CD14-positive monocyte (primary cell): ENCODE measurements at regions not wholly inside any gene's neighbourhood (a gene's known extent, or its start where the extent isn't known, plus 50 kb on each side); places are given as distances from the start of the nearest gene placed in this dataset.

ENCODE experiments used
- DNase-seq, 3 donors: peaks; one replicate each; pipeline ENCODE4 v3.0.0-alpha.2; 2011 to 2022
- H2AFZ ChIP-seq: 2 replicates; pipeline ENCODE4 v1.6.0; 2012; ENCODE audit warnings: mild to moderate bottlenecking, low read depth, low read length, inconsistent platforms; ENCODE audit not compliant: insufficient read depth, poor library complexity, severe bottlenecking
- H3K27ac ChIP-seq, 2 donors: 1 replicate in 1 of 2; 2 replicates in 1 of 2; pipeline ENCODE4 v1.5.1; 2012 to 2013; ENCODE audit warnings: low read length in 2 of 2, control low read depth in 1 of 2, inconsistent platforms in 1 of 2, low read depth in 1 of 2, mild to moderate bottlenecking in 1 of 2
- H3K27me3 ChIP-seq, 2 donors: one replicate each; pipeline versions ENCODE4 v1.6.0 to v1.6.1; 2011 to 2013; ENCODE audit warnings: low read length in 2 of 2; ENCODE audit not compliant: control insufficient read depth in 2 of 2, insufficient read depth in 2 of 2
- H3K36me3 ChIP-seq, 2 donors: replicated peaks in 1 of 2; 1 replicate in 1 of 2; 2 replicates in 1 of 2; pipeline versions ENCODE4 v1.5.1 to v1.6.1; 2012 to 2013; ENCODE audit warnings: low read length in 2 of 2, control low read depth in 1 of 2, inconsistent platforms in 1 of 2, mild to moderate bottlenecking in 1 of 2; ENCODE audit not compliant: insufficient read depth in 2 of 2, control insufficient read depth in 1 of 2
- H3K4me1 ChIP-seq, 2 donors: 1 replicate in 1 of 2; 2 replicates in 1 of 2; pipeline versions ENCODE4 v1.5.1 to v1.6.1; 2012 to 2013; ENCODE audit warnings: low read length in 2 of 2, control low read depth in 1 of 2, inconsistent platforms in 1 of 2, mild to moderate bottlenecking in 1 of 2, moderate library complexity in 1 of 2; ENCODE audit not compliant: insufficient read depth in 2 of 2, control insufficient read depth in 1 of 2
- H3K4me2 ChIP-seq: replicated peaks from 2 replicates; pipeline ENCODE3; 2012; ENCODE audit warnings: low read length, moderate library complexity, mild to moderate bottlenecking; ENCODE audit not compliant: poor library complexity, severe bottlenecking; ENCODE audit errors: extremely low read depth
- H3K4me3 ChIP-seq, 3 experiments: fragments of 200-600 bp in 1 of 3; sonication (generic) in 1 of 3; replicated peaks in 1 of 3; 1 replicate in 2 of 3; 2 replicates in 1 of 3; pipeline ENCODE4 v1.5.1; 2011 to 2013; ENCODE audit warnings: low read length in 3 of 3, mild to moderate bottlenecking in 3 of 3, control low read depth in 2 of 3, low read depth in 2 of 3, inconsistent platforms in 1 of 3, moderate library complexity in 1 of 3
- H3K79me2 ChIP-seq: 2 replicates; pipeline ENCODE4 v1.6.0; 2012; ENCODE audit warnings: mild to moderate bottlenecking, control low read depth, inconsistent platforms, low read length, moderate library complexity; ENCODE audit not compliant: insufficient read depth
- H3K9ac ChIP-seq: 2 replicates; pipeline ENCODE4 v1.6.0; 2017; ENCODE audit warnings: low read length, mild to moderate bottlenecking; ENCODE audit not compliant: insufficient read depth, poor library complexity, severe bottlenecking
- H3K9me3 ChIP-seq, 2 donors: replicated peaks in 1 of 2; 1 replicate in 1 of 2; 2 replicates in 1 of 2; pipeline versions ENCODE4 v1.5.1 to v1.6.1; 2012 to 2013; ENCODE audit warnings: low read length in 2 of 2, control low read depth in 1 of 2; ENCODE audit not compliant: control insufficient read depth in 1 of 2, insufficient read depth in 1 of 2
- H4K20me1 ChIP-seq: 2 replicates; pipeline ENCODE4 v1.6.0; 2012; ENCODE audit warnings: mild to moderate bottlenecking, low read length, control low read depth, moderate library complexity; ENCODE audit not compliant: insufficient read depth
- H3K27ac Mint-ChIP-seq, 7 donors: one replicate each; pipeline ENCODE4 v1.8.0; 2020; ENCODE audit warnings: mild to moderate bottlenecking in 7 of 7, mixed read lengths in 7 of 7, moderate library complexity in 6 of 7, inconsistent platforms in 2 of 7
- H3K27me3 Mint-ChIP-seq, 3 donors: one replicate each; pipeline ENCODE4 v1.8.0; 2021 to 2022; ENCODE audit warnings: low read depth in 3 of 3, mild to moderate bottlenecking in 3 of 3, mixed read lengths in 3 of 3, moderate library complexity in 3 of 3, inconsistent platforms in 1 of 3
- H3K36me3 Mint-ChIP-seq, 2 donors: one replicate each; pipeline ENCODE4 v1.8.0; 2020; ENCODE audit warnings: mixed read lengths in 2 of 2, inconsistent platforms in 1 of 2, mild to moderate bottlenecking in 1 of 2
- H3K4me1 Mint-ChIP-seq: one replicate; pipeline ENCODE4 v1.8.0; 2020; ENCODE audit warnings: mild to moderate bottlenecking, mixed read lengths
- H3K4me3 Mint-ChIP-seq, 2 donors: one replicate each; pipeline ENCODE4 v1.8.0; 2020; ENCODE audit warnings: mild to moderate bottlenecking in 2 of 2, mixed read lengths in 2 of 2, moderate library complexity in 1 of 2
- H3K9me3 Mint-ChIP-seq, 7 donors: one replicate each; pipeline ENCODE4 v1.8.0; 2020 to 2022; ENCODE audit warnings: mixed read lengths in 7 of 7, mild to moderate bottlenecking in 6 of 7, moderate library complexity in 6 of 7, inconsistent platforms in 2 of 7
- WGBS: methylation state at CpG from one replicate; pipeline ENCODE4 v1.1.5; 2013; ENCODE audit warnings: missing lambda C conversion rate; ENCODE audit not compliant: insufficient coverage; 5-methylcytosine and 5-hydroxymethylcytosine counted together
- intact Hi-C, 2 donors: fragments of 100-400 bp; cut with micrococcal nuclease; formaldehyde crosslinking; loops; one replicate each; pipeline versions ENCODE4 v1.15.0 to v1.15.1; 2023
- TF ChIP-seq, protein P1 (sequence below): fragments of 200-600 bp; IDR thresholded peaks from one replicate; pipeline ENCODE4 v1.8.0; 2022; ENCODE audit warnings: antibody characterized with exemption, mild to moderate bottlenecking

DNA sequence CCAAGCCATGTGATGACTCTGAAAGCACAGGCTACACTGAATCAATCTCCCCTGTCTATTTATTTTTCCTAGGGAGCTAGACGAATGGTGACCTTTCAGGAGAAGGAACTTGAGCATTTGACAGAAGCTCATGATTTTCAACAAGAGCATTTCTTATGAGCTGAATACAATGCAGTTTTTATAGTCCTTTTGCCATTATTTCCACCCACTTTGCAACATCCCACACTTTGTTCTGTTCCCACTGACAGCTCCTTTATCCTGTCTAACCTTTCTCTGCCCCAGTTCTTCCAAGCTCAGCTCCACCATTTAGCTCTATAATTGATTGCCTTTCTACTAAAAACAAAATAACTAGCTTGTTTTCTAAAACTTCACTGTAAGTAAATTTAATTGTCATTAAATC lies 91.9 kb upstream of the PRSS1 start:
- Histone ChIP-seq H3K79me2 (no peaks in the 10 kb centered on the region), H3K27ac (no peak overlapping the region), H3K4me3 (no peak overlapping the region), H3K9me3 (no peaks in the 10 kb centered on the region), H3K4me1 (no peaks in the 10 kb centered on the region), H3K4me2 (no peak overlapping the region), H3K9ac (no peak overlapping the region), H4K20me1 (no peaks in the 10 kb centered on the region), H3K36me3 (no peaks in the 10 kb centered on the region), H2AFZ (no peak overlapping the region), H3K27me3 (no peaks in the 10 kb centered on the region)
- intact Hi-C loops, result no loop called here
- no peaks in the 10 kb centered on the region for H3K36me3 Mint-ChIP-seq
- H3K9me3 Mint-ChIP-seq, result peaks cover 0 to 5% (median 0%) of the 10 kb centered on the region in 7 donors
- H3K4me1 Mint-ChIP-seq, result no peaks in the 10 kb centered on the region
- no peak overlapping the region for H3K4me3 Mint-ChIP-seq
- no peak overlapping the region for H3K27ac Mint-ChIP-seq
- TF ChIP-seq, protein P1, sequence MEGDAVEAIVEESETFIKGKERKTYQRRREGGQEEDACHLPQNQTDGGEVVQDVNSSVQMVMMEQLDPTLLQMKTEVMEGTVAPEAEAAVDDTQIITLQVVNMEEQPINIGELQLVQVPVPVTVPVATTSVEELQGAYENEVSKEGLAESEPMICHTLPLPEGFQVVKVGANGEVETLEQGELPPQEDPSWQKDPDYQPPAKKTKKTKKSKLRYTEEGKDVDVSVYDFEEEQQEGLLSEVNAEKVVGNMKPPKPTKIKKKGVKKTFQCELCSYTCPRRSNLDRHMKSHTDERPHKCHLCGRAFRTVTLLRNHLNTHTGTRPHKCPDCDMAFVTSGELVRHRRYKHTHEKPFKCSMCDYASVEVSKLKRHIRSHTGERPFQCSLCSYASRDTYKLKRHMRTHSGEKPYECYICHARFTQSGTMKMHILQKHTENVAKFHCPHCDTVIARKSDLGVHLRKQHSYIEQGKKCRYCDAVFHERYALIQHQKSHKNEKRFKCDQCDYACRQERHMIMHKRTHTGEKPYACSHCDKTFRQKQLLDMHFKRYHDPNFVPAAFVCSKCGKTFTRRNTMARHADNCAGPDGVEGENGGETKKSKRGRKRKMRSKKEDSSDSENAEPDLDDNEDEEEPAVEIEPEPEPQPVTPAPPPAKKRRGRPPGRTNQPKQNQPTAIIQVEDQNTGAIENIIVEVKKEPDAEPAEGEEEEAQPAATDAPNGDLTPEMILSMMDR, result no peak
- 80% methylated on average over 1 of the region's 1 CpG for WGBS
- H3K27me3 Mint-ChIP-seq, result peaks cover 1 to 13% (median 1%) of the 10 kb centered on the region in 3 donors
- no peak for DNase-seq

DNA sequence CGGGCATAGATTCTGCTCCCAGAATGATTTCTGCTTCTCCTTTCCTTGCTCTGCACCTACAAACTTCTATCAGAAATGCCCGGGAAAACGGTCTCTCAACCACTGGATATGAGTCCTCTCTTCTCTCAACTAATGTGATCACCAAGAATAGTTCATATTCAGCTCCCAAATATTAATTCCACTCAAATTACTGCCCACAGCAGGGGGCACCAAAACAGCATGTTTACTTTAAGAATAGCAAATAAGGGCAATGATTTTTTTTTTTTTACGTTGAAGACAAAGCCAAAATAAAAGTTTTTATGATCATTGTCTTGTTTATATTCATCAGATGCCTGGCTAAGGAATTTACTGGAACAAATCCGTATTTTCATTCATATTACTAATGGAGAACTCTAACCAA lies 94.9 kb upstream of the PRSS1 start:
- no peak overlapping the region for H3K4me3 ChIP-seq
- Mint-ChIP-seq H3K9me3 (peaks cover 0 to 4% (median 0%) of the 10 kb centered on the region in 7 donors), H3K27me3 (peaks cover 1 to 10% (median 1%) of the 10 kb centered on the region in 3 donors), H3K36me3 (no peaks in the 10 kb centered on the region), H3K4me1 (no peaks in the 10 kb centered on the region), H3K27ac (no peak overlapping the region), H3K4me3 (no peak overlapping the region)
- no peaks in the 10 kb centered on the region for H4K20me1 ChIP-seq
- no peak overlapping the region for H3K27ac ChIP-seq
- no CpG with 5 or more reads among the region's 5 CpGs for WGBS
- no peaks in the 10 kb centered on the region for H3K9me3 ChIP-seq
- no peak for DNase-seq
- H3K4me2 ChIP-seq, result no peak overlapping the region
- no peaks in the 10 kb centered on the region for H3K79me2 ChIP-seq
- no peak overlapping the region for H2AFZ ChIP-seq
- no peaks in the 10 kb centered on the region for H3K4me1 ChIP-seq
- no peaks in the 10 kb centered on the region for H3K27me3 ChIP-seq
- intact Hi-C loops, result no loop called here
- TF ChIP-seq, protein P1, result no peak
- H3K36me3 ChIP-seq, result no peaks in the 10 kb centered on the region
- H3K9ac ChIP-seq, result no peak overlapping the region
